Hepatocyte (in vitro differentiated cells): ENCODE measurements at regions not wholly inside any gene's neighbourhood (a gene's known extent, or its start where the extent isn't known, plus 50 kb on each side); places are given as distances from the start of the nearest gene placed in this dataset.

Source experiments
- DNase-seq: peaks from one replicate; pipeline ENCODE4 v3.0.0-alpha.2; 2016; ENCODE audit warnings: low spot score
- H2AFZ ChIP-seq: fragments of 200-600 bp; sonication (generic); 2 replicates; pipeline ENCODE4 v1.6.0; 2016; ENCODE audit warnings: antibody characterized with exemption, mild to moderate bottlenecking
- H3K27ac ChIP-seq: fragments of 200-600 bp; sonication (generic); 2 replicates; pipeline ENCODE4 v1.5.1; 2016; ENCODE audit warnings: mild to moderate bottlenecking
- H3K27me3 ChIP-seq: fragments of 200-600 bp; sonication (generic); 2 replicates; pipeline ENCODE4 v1.6.1; 2016
- H3K36me3 ChIP-seq: fragments of 200-600 bp; sonication (generic); replicated peaks from 2 replicates; pipeline ENCODE4 v1.5.1; 2016; ENCODE audit warnings: low read depth; ENCODE audit not compliant: insufficient read depth
- H3K4me1 ChIP-seq: fragments of 200-600 bp; sonication (generic); 2 replicates; pipeline ENCODE4 v1.5.1; 2016; ENCODE audit warnings: mild to moderate bottlenecking, moderate library complexity; ENCODE audit not compliant: insufficient read depth
- H3K4me2 ChIP-seq: fragments of 200-600 bp; sonication (generic); 2 replicates; pipeline ENCODE4 v1.6.0; 2016
- H3K4me3 ChIP-seq: fragments of 200-600 bp; sonication (generic); 2 replicates; pipeline ENCODE4 v1.5.1; 2016; ENCODE audit warnings: mild to moderate bottlenecking
- H3K79me2 ChIP-seq: fragments of 200-600 bp; sonication (generic); 2 replicates; pipeline ENCODE4 v1.6.0; 2017; ENCODE audit warnings: mild to moderate bottlenecking
- H3K9me2 ChIP-seq: fragments of 200-600 bp; sonication (generic); replicated peaks from 2 replicates; pipeline ENCODE4 v1.6.0; 2017; ENCODE audit warnings: mild to moderate bottlenecking; ENCODE audit not compliant: insufficient read depth
- H3K9me3 ChIP-seq: fragments of 200-600 bp; sonication (generic); 2 replicates; pipeline ENCODE4 v1.5.1; 2016; ENCODE audit warnings: low read depth, mild to moderate bottlenecking
- H4K20me1 ChIP-seq: fragments of 200-600 bp; sonication (generic); 2 replicates; pipeline ENCODE4 v1.6.0; 2016; ENCODE audit warnings: mild to moderate bottlenecking; ENCODE audit not compliant: insufficient read depth, poor library complexity, severe bottlenecking
- EZH2 ChIP-seq: fragments of 200-600 bp; sonication (generic); IDR thresholded peaks from 2 replicates; pipeline ENCODE4 v1.6.1; 2016; ENCODE audit warnings: antibody characterized with exemption, mild to moderate bottlenecking, borderline replicate concordance
- EZH2phosphoT487 ChIP-seq: fragments of 200-600 bp; sonication (generic); IDR thresholded peaks from one replicate; pipeline ENCODE4 v1.6.1; 2018; ENCODE audit warnings: antibody characterized with exemption, mild to moderate bottlenecking, low read depth, moderate library complexity; ENCODE audit not compliant: unreplicated experiment, severe bottlenecking
- WGBS: methylation state at CpG from one replicate; pipeline ENCODE4 v1.1.6; 2016; ENCODE audit warnings: low lambda C conversion rate; ENCODE audit errors: missing lambda C conversion rate; 5-methylcytosine and 5-hydroxymethylcytosine counted together
- TF ChIP-seq, protein P1 (sequence below): fragments of 200-600 bp; sonication (generic); IDR thresholded peaks from 2 replicates; pipeline ENCODE4 v1.5.1; 2016; ENCODE audit warnings: antibody characterized with exemption, mild to moderate bottlenecking; ENCODE audit not compliant: poor library complexity

DNA sequence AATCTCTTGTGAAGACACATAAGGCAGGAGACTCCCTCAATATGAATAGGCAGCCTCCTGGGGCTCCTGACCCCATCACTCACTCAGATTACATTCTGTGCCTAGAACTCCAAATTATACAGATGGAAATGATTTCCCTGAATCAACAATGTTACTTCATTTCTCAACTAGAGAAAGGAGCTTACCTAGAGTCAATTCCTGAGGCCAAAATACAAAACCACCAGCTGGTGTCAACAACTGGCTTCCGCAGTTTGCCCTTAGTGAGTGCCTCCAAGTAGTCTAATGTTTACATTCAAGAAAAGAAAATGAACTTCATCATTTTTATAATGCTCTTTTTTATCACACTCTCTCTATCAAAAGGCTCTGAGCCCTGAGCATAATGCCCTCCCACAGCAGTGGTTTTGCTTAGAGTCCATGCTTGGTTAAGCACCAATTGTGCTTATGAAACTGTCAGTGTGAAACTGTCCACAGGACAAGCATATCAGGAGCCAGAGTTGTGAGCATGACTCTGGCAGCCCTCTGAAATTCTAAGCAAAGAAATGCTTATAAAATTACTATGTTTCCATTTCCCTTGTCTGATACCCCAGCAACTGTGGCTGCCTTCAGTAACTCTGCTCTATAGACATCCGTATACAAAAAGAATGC, 305.7 kb upstream of the PKDCC start:
- Histone ChIP-seq H3K9me3 (no peaks in the 10 kb centered on the region), H3K4me2 (no peak overlapping the region), H3K9me2 (no peaks in the 10 kb centered on the region), H3K79me2 (no peaks in the 10 kb centered on the region), H3K27me3 (no peaks in the 10 kb centered on the region), H4K20me1 (no peaks in the 10 kb centered on the region), H2AFZ (no peak overlapping the region), H3K4me3 (no peak overlapping the region), H3K4me1 (no peaks in the 10 kb centered on the region), H3K27ac (no peak overlapping the region), H3K36me3 (no peaks in the 10 kb centered on the region)
- 49% methylated on average over 2 of the region's 2 CpGs for WGBS
- TF ChIP-seq EZH2phosphoT487 (no peak), EZH2 (no peak)
- TF ChIP-seq, protein P1, sequence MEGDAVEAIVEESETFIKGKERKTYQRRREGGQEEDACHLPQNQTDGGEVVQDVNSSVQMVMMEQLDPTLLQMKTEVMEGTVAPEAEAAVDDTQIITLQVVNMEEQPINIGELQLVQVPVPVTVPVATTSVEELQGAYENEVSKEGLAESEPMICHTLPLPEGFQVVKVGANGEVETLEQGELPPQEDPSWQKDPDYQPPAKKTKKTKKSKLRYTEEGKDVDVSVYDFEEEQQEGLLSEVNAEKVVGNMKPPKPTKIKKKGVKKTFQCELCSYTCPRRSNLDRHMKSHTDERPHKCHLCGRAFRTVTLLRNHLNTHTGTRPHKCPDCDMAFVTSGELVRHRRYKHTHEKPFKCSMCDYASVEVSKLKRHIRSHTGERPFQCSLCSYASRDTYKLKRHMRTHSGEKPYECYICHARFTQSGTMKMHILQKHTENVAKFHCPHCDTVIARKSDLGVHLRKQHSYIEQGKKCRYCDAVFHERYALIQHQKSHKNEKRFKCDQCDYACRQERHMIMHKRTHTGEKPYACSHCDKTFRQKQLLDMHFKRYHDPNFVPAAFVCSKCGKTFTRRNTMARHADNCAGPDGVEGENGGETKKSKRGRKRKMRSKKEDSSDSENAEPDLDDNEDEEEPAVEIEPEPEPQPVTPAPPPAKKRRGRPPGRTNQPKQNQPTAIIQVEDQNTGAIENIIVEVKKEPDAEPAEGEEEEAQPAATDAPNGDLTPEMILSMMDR, result no peak
- DNase-seq, result no peak

DNA sequence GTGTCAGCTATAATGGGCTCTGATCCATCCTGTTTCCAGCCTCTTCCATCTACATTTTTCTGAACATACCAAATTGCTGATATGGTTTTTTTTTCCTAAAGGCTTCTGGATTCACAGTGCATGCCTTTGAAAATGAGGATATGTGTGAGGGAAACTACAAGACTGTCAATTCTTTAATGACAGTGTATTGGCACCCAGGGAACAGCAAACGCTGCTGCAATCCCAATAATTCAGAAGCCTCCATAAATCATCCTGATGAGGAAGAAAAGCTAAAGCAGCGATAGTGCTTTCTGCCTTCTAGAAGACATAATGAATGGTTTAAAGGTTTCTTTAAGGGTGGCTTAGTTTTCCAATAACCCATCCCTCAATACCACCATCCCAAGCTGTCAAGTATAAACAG, 304.5 kb upstream of the PKDCC start:
- TF ChIP-seq, protein P1, result no peak
- H3K9me2 ChIP-seq, result no peaks in the 10 kb centered on the region
- H3K36me3 ChIP-seq, result no peaks in the 10 kb centered on the region
- H3K27ac ChIP-seq, result no peak overlapping the region
- H3K27me3 ChIP-seq, result no peaks in the 10 kb centered on the region
- no peak overlapping the region for H3K4me2 ChIP-seq
- no peaks in the 10 kb centered on the region for H3K79me2 ChIP-seq
- no peaks in the 10 kb centered on the region for H3K4me1 ChIP-seq
- no peak overlapping the region for H3K4me3 ChIP-seq
- H3K9me3 ChIP-seq, result no peaks in the 10 kb centered on the region
- H2AFZ ChIP-seq, result no peak overlapping the region
- H4K20me1 ChIP-seq, result no peaks in the 10 kb centered on the region
- 74% methylated on average over 2 of the region's 2 CpGs for WGBS
- DNase-seq, result no peak

DNA sequence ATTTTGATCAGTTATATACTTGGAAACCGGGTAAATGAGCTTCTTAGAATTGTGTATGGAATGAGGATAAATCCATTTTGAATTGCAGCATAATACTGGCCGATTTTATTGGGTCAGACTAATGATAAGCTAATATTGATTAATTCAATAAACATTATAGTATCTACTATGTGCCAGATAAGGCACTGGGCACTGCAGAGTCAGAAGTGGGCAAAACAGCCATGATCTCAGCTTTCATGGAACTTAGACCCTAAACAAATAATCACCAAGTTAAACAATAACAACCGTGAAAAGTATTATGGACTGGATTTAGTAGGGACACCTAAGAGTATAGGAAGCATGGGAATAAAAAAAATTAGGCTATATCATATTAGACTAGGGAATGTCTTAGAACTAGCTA, 297.0 kb upstream of the PKDCC start:
- no peaks in the 10 kb centered on the region for H3K9me2 ChIP-seq
- H4K20me1 ChIP-seq, result no peaks in the 10 kb centered on the region
- no peak overlapping the region for H3K4me3 ChIP-seq
- no peaks in the 10 kb centered on the region for H3K27me3 ChIP-seq
- H3K4me1 ChIP-seq, result no peaks in the 10 kb centered on the region
- no peaks in the 10 kb centered on the region for H3K36me3 ChIP-seq
- no peak for DNase-seq
- H3K9me3 ChIP-seq, result no peaks in the 10 kb centered on the region
- TF ChIP-seq EZH2, result no peak
- TF ChIP-seq EZH2phosphoT487, result no peak
- TF ChIP-seq, protein P1, result no peak
- H3K27ac ChIP-seq, result no peak overlapping the region
- no peak overlapping the region for H3K4me2 ChIP-seq
- H2AFZ ChIP-seq, result no peak overlapping the region
- 69% methylated on average over 3 of the region's 3 CpGs for WGBS
- no peaks in the 10 kb centered on the region for H3K79me2 ChIP-seq

DNA sequence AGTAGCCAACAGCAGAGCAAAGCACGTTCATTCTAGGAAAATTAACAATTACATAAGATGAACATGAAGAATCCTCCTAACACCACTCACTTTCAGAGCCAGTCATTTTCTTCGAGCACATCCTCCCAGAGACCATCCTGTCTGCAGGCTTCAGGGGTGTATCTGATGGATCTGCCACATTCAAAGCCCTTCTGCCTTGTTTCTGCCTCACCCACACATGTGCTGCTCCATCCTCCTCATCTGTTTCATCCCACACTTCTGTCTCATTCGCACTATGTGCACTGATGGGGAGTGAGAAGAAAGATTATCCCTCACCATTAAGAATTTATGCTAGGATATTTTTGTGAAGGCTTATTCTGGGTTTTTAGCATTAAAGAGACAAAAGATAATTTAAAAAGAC, 287.9 kb upstream of the PKDCC start:
- no peak overlapping the region for H3K4me2 ChIP-seq
- H3K36me3 ChIP-seq, result no peaks in the 10 kb centered on the region
- H3K27me3 ChIP-seq, result no peaks in the 10 kb centered on the region
- H3K9me2 ChIP-seq, result no peaks in the 10 kb centered on the region
- no peak overlapping the region for H3K27ac ChIP-seq
- DNase-seq, result no peak
- no peak overlapping the region for H3K4me3 ChIP-seq
- H3K4me1 ChIP-seq, result no peaks in the 10 kb centered on the region
- H4K20me1 ChIP-seq, result no peaks in the 10 kb centered on the region
- no peaks in the 10 kb centered on the region for H3K79me2 ChIP-seq
- TF ChIP-seq, protein P1, result no peak
- TF ChIP-seq EZH2phosphoT487, result no peak
- TF ChIP-seq EZH2, result no peak
- H2AFZ ChIP-seq, result no peak overlapping the region
- no peaks in the 10 kb centered on the region for H3K9me3 ChIP-seq
- 86% methylated on average over 3 of the region's 3 CpGs for WGBS
